Activated naive CD4-positive, alpha-beta T cell treated with anti-CD3 and anti-CD28 coated beads, Interleukin-2, amount 50 U/mL, for 24 hours (primary cell): ENCODE measurements at regions not wholly inside any gene's neighbourhood (a gene's known extent, or its start where the extent isn't known, plus 50 kb on each side); places are given as distances from the start of the nearest gene placed in this dataset.

Experiments
- H3K27ac Mint-ChIP-seq: one replicate; pipeline ENCODE4 v1.8.0; 2021; ENCODE audit warnings: mild to moderate bottlenecking, mixed read lengths
- H3K27me3 Mint-ChIP-seq: one replicate; pipeline ENCODE4 v1.8.0; 2021; ENCODE audit warnings: mixed read lengths
- H3K36me3 Mint-ChIP-seq: one replicate; pipeline ENCODE4 v1.8.0; 2021; ENCODE audit warnings: mixed read lengths
- H3K4me1 Mint-ChIP-seq: one replicate; pipeline ENCODE4 v1.8.0; 2021; ENCODE audit warnings: mixed read lengths
- H3K4me3 Mint-ChIP-seq: one replicate; pipeline ENCODE4 v1.8.0; 2021; ENCODE audit warnings: mild to moderate bottlenecking, mixed read lengths
- H3K9me3 Mint-ChIP-seq: one replicate; pipeline ENCODE4 v1.8.0; 2021; ENCODE audit warnings: mixed read lengths

- peaks cover 24% of the 10 kb centered on the region for H3K4me1 Mint-ChIP-seq
- H3K36me3 Mint-ChIP-seq: no peaks in the 10 kb centered on the region
- H3K9me3 Mint-ChIP-seq: no peaks in the 10 kb centered on the region
- H3K4me3 Mint-ChIP-seq: no peak overlapping the region
- no peak overlapping the region for H3K27ac Mint-ChIP-seq
- peaks cover 75% of the 10 kb centered on the region for H3K27me3 Mint-ChIP-seq
Measured at GRCh38 chr5:73298772-73299630, 126.0 kb downstream of the TMEM174 start.

- no peak overlapping the region for H3K4me3 Mint-ChIP-seq
- peaks cover 24% of the 10 kb centered on the region for H3K4me1 Mint-ChIP-seq
- peaks cover 70% of the 10 kb centered on the region for H3K27me3 Mint-ChIP-seq
- H3K27ac Mint-ChIP-seq: no peak overlapping the region
- no peaks in the 10 kb centered on the region for H3K9me3 Mint-ChIP-seq
- H3K36me3 Mint-ChIP-seq: no peaks in the 10 kb centered on the region
Measured at GRCh38 chr5:73298251-73298771, 125.3 kb downstream of the TMEM174 start.

GRCh38 chr5:73297430-73297829 lies 124.4 kb downstream of the TMEM174 start:
- Mint-ChIP-seq H3K27ac (no peak overlapping the region), H3K4me1 (peaks cover 20% of the 10 kb centered on the region), H3K4me3 (no peak overlapping the region), H3K27me3 (peaks cover 65% of the 10 kb centered on the region), H3K36me3 (no peaks in the 10 kb centered on the region), H3K9me3 (no peaks in the 10 kb centered on the region)

- H3K9me3 Mint-ChIP-seq: no peaks in the 10 kb centered on the region
- peaks cover 20% of the 10 kb centered on the region for H3K4me1 Mint-ChIP-seq
- H3K36me3 Mint-ChIP-seq: no peaks in the 10 kb centered on the region
- peaks cover 65% of the 10 kb centered on the region for H3K27me3 Mint-ChIP-seq
- no peak overlapping the region for H3K27ac Mint-ChIP-seq
- H3K4me3 Mint-ChIP-seq: no peak overlapping the region
Measured at GRCh38 chr5:73296772-73297171, 123.8 kb downstream of the TMEM174 start.

GRCh38 chr5:73295921-73296320 lies 122.9 kb downstream of the TMEM174 start:
- Mint-ChIP-seq H3K36me3 (no peaks in the 10 kb centered on the region), H3K4me3 (no peak overlapping the region), H3K27me3 (peaks cover 66% of the 10 kb centered on the region), H3K4me1 (peaks cover 20% of the 10 kb centered on the region), H3K9me3 (no peaks in the 10 kb centered on the region), H3K27ac (no peak overlapping the region)

GRCh38 chr5:73295447-73295846 lies 122.5 kb downstream of the TMEM174 start:
- H3K27ac Mint-ChIP-seq: no peak overlapping the region
- no peaks in the 10 kb centered on the region for H3K9me3 Mint-ChIP-seq
- H3K36me3 Mint-ChIP-seq: no peaks in the 10 kb centered on the region
- H3K4me3 Mint-ChIP-seq: no peak overlapping the region
- peaks cover 17% of the 10 kb centered on the region for H3K4me1 Mint-ChIP-seq
- H3K27me3 Mint-ChIP-seq: peaks cover 67% of the 10 kb centered on the region

- no peaks in the 10 kb centered on the region for H3K9me3 Mint-ChIP-seq
- no peak overlapping the region for H3K27ac Mint-ChIP-seq
- H3K36me3 Mint-ChIP-seq: no peaks in the 10 kb centered on the region
- H3K4me1 Mint-ChIP-seq: no peaks in the 10 kb centered on the region
- peaks cover 64% of the 10 kb centered on the region for H3K27me3 Mint-ChIP-seq
- no peak overlapping the region for H3K4me3 Mint-ChIP-seq
Measured at GRCh38 chr5:73292816-73293459, 119.9 kb downstream of the TMEM174 start.

GRCh38 chr5:73291873-73292272 lies 118.9 kb downstream of the TMEM174 start:
- H3K27me3 Mint-ChIP-seq: peaks cover 59% of the 10 kb centered on the region
- H3K4me1 Mint-ChIP-seq: no peaks in the 10 kb centered on the region
- H3K4me3 Mint-ChIP-seq: no peak overlapping the region
- H3K27ac Mint-ChIP-seq: no peak overlapping the region
- no peaks in the 10 kb centered on the region for H3K36me3 Mint-ChIP-seq
- no peaks in the 10 kb centered on the region for H3K9me3 Mint-ChIP-seq

GRCh38 chr5:73290242-73290641 lies 117.2 kb downstream of the TMEM174 start:
- Mint-ChIP-seq H3K9me3 (no peaks in the 10 kb centered on the region), H3K36me3 (no peaks in the 10 kb centered on the region), H3K27ac (no peak overlapping the region), H3K4me1 (no peaks in the 10 kb centered on the region), H3K4me3 (no peak overlapping the region), H3K27me3 (peaks cover 47% of the 10 kb centered on the region)

- Mint-ChIP-seq H3K4me1 (no peaks in the 10 kb centered on the region), H3K27me3 (peaks cover 45% of the 10 kb centered on the region), H3K9me3 (no peaks in the 10 kb centered on the region), H3K4me3 (no peak overlapping the region), H3K36me3 (no peaks in the 10 kb centered on the region), H3K27ac (no peak overlapping the region)
Measured at GRCh38 chr5:73288803-73289720, 116.1 kb downstream of the TMEM174 start.

- Mint-ChIP-seq H3K4me3 (no peak overlapping the region), H3K27me3 (peaks cover 44% of the 10 kb centered on the region), H3K36me3 (no peaks in the 10 kb centered on the region), H3K4me1 (no peaks in the 10 kb centered on the region), H3K9me3 (no peaks in the 10 kb centered on the region), H3K27ac (no peak overlapping the region)
Measured at GRCh38 chr5:73286896-73287295, 113.9 kb downstream of the TMEM174 start.

- no peak overlapping the region for H3K4me3 Mint-ChIP-seq
- no peaks in the 10 kb centered on the region for H3K36me3 Mint-ChIP-seq
- H3K4me1 Mint-ChIP-seq: no peaks in the 10 kb centered on the region
- H3K27me3 Mint-ChIP-seq: peaks cover 35% of the 10 kb centered on the region
- H3K27ac Mint-ChIP-seq: no peak overlapping the region
- H3K9me3 Mint-ChIP-seq: no peaks in the 10 kb centered on the region
Measured at GRCh38 chr5:73284985-73285384, 112.0 kb downstream of the TMEM174 start.

- H3K4me3 Mint-ChIP-seq: no peak overlapping the region
- H3K27ac Mint-ChIP-seq: no peak overlapping the region
- peaks cover 34% of the 10 kb centered on the region for H3K27me3 Mint-ChIP-seq
- H3K9me3 Mint-ChIP-seq: no peaks in the 10 kb centered on the region
- H3K4me1 Mint-ChIP-seq: no peaks in the 10 kb centered on the region
- no peaks in the 10 kb centered on the region for H3K36me3 Mint-ChIP-seq
Measured at GRCh38 chr5:73284220-73284795, 111.3 kb downstream of the TMEM174 start.

- H3K9me3 Mint-ChIP-seq: no peaks in the 10 kb centered on the region
- no peak overlapping the region for H3K4me3 Mint-ChIP-seq
- no peaks in the 10 kb centered on the region for H3K36me3 Mint-ChIP-seq
- no peaks in the 10 kb centered on the region for H3K4me1 Mint-ChIP-seq
- H3K27ac Mint-ChIP-seq: no peak overlapping the region
- peaks cover 31% of the 10 kb centered on the region for H3K27me3 Mint-ChIP-seq
Measured at GRCh38 chr5:73282923-73283322, 109.9 kb downstream of the TMEM174 start.

- H3K4me3 Mint-ChIP-seq: no peak overlapping the region
- H3K4me1 Mint-ChIP-seq: no peaks in the 10 kb centered on the region
- peaks cover 33% of the 10 kb centered on the region for H3K27me3 Mint-ChIP-seq
- no peaks in the 10 kb centered on the region for H3K36me3 Mint-ChIP-seq
- no peaks in the 10 kb centered on the region for H3K9me3 Mint-ChIP-seq
- no peak overlapping the region for H3K27ac Mint-ChIP-seq
Measured at GRCh38 chr5:73282383-73282782, 109.4 kb downstream of the TMEM174 start.
